Left colon (tissue), 2 donors: ENCODE measurements at regions not wholly inside any gene's neighbourhood (a gene's known extent, or its start where the extent isn't known, plus 50 kb on each side); places are given as distances from the start of the nearest gene placed in this dataset.

ENCODE experiments used
- ATAC-seq: fragments of 200-7000 bp; cut with Tn5 transposase; one replicate; pipeline ENCODE4 v1.9.1; 2020; ENCODE audit warnings: mild to moderate bottlenecking, moderate library complexity
- DNase-seq, 2 donors: peaks; one replicate each; pipeline ENCODE4 v3.0.0-alpha.2; 2020
- intact Hi-C, 2 donors: fragments of 100-400 bp; cut with DNase I in 1 of 2; cut with micrococcal nuclease in 1 of 2; formaldehyde crosslinking; loops; one replicate each; pipeline versions ENCODE4 v1.11.2 to v1.14.0; 2022; cut with DNase I, micrococcal nuclease
- donor health status: DM: no; HTN: no; CAD: no.
- donor health status: DM: yes; HTN: yes; CAD: no.

DNA sequence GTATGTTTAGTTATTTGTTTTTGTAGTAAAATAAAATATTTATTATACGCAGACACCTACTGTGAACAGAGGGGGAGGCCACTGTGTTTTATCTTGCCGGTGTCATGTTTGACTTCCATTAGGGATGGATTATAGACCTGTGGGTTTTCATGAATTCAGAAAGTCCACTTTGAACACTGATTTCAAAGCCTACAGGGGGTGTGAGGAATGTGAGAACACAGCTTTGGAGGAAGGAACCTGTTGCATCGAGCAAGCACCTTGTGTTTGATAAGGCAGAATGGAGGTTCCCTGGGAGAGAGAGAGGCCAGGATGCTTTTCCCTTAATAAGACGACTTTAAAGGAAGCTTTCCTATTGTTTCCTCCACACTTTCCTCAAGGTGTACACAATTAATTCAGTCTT is 665.0 kb upstream of the MGMT start:
- no peak for ATAC-seq
- intact Hi-C loops = no loop called here
- DNase-seq = no peak

DNA sequence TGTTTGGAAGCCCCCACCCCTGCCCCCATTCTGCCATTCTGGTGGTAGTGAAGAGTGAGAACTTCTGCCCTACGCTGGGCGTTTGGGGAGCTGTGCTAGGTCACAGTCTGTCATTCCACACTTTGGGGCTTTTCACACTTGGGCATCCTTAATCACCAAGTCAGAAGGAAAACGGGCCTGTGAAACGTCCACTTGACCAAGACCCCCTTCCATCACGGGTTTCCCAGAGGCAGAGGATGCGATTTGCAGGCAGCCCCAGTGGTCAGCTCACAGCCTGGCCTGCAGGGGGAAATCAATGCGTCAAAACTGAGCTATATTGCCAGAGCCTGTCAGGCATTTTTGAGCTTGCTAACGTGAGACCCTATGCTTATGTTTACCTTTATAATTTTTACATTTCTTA is 663.3 kb upstream of the MGMT start:
- no peak for ATAC-seq
- intact Hi-C loops = no loop called here
- DNase-seq = no peak

DNA sequence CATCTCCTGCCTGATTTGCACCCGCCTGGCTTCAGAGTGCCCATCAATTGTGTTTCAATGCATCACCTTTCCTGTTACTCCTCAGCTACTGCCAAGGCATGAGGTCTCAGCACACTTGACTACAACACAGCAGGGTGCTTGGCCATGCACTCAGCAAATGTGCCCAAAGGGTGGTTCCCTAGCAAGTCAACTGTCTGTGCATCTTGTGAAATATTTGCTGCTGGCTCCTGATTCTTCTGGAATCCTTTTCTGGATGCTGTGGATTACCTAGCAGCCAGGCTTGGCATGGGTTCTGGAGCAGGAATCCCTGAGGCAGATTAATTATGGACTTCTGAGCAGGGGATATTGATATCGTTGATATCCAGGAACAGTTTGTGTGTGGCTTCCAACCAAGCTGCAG is 662.6 kb upstream of the MGMT start:
- DNase-seq (no peak), ATAC-seq (no peak)
- intact Hi-C loops = no loop called here

DNA sequence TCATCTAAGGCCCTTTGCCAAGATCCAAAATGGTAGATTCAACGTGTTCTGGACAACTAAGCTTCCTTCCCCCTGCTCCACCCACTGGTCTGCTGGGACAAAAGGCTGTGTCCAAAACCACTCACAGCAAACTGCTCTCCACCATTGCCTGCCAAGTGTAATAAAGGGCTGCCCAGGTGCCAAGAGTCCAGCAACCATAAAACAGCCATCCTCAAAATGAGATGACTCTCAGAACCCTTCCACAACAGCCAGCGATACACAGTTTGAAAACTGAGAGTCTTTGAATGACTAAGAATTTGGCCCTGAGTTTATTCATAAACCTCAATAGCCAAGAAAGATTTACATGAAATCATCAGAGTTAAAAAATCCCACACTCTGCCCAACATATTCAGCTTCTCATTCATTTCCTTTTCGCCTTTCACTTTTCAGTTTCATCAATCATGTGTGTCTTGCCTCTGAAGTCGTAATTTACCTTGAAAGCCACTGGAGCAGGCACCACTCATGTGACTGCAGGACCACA is 658.1 kb upstream of the MGMT start:
- ATAC-seq = no peak
- DNase-seq = no peak
- intact Hi-C loops = no loop called here

DNA sequence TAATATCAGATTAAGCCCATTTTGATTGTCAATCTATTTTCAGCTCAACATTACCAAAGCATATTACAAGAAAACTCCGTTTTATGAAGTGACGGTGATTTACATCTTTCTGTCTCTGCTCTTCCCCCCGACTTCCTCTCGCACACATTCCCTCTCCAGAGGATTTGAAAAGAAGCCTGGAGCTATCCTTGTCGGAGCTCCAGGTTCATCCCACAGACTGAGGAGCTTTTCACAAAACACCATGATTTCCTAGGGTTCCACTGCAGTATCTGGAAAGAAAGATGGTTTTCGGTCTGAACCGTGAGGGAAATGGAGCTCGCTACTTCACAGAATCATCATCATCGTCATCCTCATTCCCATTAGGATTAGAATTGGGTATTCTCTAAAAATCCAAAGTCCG is 655.5 kb upstream of the MGMT start:
- ATAC-seq = no peak
- no peak for DNase-seq
- intact Hi-C loops = no loop called here

DNA sequence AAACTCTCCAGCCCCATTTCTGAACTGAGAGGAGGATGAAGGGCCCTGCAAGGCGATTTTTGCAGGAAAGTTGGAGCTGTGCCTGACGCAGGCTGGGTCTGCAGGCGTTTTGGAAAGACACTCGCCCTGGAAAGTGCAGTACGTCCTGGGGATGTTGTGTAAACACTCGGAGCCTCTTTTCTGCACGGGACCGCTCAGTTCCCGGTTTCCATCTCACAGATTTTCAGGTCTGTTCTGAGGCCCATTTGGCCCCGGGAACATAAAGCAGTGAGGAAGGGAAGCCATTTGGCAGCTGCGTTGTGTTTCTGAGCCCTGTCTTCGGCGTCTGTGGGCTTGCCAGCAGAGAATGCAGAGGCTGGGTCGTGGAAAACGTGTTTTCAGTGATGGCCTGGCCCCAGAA is 655.0 kb upstream of the MGMT start:
- DNase-seq = no peak
- ATAC-seq = no peak
- intact Hi-C loops = no loop called here

DNA sequence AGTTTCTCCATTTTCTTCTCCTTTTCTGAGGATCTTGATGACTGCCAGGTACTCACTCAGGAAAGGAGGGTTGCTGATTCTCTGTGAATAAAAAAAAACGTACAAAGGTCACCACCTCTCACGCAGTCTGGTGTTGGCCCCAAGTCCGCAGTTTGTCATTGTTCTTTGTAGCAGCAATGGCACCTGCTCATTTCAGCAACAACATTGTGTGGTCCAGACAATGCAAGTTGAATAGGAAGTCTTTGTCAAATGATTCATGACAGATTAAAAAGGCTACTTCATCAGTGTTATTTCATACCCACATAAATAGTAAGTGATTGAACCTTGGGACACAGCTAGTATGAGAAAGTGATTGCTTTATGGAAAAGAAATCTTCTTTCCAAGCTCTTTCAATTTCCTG is 653.5 kb upstream of the MGMT start:
- intact Hi-C loops = no loop called here
- DNase-seq = no peak
- ATAC-seq = no peak

DNA sequence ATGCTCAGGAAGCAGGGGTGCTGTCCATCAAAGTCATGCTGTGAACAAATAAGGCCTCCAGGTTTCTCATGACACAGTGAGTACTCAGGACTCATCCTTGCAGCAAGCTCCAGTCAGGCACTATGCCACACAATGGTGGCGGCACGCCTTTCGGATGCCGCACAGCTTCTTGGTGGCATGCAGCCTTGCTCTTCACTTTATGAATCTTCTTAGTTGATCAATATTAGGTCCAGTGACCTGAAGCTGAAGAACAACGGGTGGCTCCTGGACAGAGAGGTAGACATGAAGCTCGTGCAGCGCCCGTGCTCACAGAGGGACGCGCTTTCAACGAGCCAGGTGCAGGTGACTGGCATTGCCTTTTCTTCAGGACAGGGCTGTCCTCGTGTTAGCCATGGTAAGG is 653.0 kb upstream of the MGMT start:
- ATAC-seq (no peak), DNase-seq (no peak)
- intact Hi-C loops = no loop called here

DNA sequence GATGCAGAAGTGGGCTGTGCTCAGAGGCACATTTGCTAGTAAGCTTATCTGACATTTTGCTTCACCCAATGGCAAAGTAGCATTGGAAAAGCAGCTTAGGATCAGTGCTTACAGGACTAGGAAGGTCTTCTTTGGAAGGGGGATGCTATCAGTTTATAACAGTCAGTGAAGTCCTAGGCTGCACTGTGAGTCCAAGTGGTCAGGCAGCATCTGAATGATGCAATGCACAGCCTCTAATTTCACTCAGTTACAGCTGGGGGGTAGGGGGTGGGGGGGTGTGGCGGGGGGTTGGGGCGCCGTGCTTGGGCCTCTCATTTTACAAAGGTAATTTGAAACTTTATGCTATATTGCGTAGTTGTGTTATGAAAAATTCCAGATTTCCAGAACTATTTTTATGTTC is 652.3 kb upstream of the MGMT start:
- intact Hi-C loops = no loop called here
- DNase-seq = no peak
- no peak for ATAC-seq

DNA sequence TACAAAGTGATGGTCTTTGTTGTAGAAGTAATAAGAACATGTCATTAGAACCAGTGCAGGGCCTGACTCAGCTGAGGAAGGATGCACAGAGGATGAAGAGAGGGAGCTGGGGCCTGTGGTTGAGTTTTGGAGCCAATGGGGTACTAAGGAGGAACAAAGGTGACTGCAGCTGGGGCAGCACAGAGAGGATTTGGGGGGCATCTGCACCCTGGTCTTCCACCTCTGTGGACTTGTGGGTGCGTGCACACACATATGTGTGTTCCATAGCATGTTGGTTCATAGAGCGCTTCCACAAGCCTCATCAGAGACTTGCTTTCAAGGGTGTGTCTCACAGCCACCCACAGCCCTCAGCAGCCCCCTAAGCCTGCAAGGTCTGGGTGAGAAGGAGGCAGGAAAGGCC is 650.3 kb upstream of the MGMT start:
- no peak for ATAC-seq
- intact Hi-C loops = no loop called here
- DNase-seq = no peak

DNA sequence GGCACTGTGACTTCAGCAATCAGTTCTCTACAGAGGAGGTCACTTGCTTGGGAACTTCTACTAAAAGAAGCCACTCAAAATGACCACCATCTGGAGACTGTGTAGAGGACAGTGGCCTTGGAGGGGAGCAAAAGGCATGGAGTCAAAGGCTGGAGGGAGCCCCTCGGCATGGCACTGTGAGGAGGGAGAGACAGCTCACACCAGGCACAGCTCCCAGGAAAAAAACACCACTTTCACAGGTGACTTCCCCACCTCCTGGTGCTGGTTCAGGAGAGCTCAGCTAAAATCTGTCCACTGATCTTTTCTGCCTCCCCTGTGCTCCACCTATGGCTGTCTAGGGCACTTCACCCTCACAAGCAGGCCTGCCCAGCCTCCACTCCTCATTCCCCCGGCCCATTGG is 649.4 kb upstream of the MGMT start:
- ATAC-seq = no peak

DNA sequence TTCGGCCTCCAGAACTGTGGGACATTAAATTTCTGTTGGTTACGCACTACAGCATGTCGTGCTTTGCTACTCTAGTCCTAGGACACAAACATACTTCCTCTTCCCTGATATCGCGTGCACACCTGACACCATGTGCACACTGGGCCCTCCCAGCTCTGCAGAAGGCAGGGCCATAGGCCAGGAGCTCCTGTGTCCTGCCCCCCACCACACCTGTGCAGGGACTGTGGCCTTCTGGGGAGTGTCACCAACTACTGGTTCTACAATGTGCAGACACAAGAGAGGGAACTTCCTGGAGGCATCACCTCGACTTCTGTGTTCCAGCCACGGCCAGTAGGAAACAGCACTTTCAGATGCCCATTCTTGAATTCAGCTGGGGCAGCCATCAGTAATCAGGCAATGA is 646.4 kb upstream of the MGMT start:
- intact Hi-C loops = no loop called here
- ATAC-seq (no peak), DNase-seq (no peak)

More for the DNA sequence above, 649.4 kb upstream of the MGMT start:
- DNase-seq = no peak
- intact Hi-C loops = no loop called here

DNA sequence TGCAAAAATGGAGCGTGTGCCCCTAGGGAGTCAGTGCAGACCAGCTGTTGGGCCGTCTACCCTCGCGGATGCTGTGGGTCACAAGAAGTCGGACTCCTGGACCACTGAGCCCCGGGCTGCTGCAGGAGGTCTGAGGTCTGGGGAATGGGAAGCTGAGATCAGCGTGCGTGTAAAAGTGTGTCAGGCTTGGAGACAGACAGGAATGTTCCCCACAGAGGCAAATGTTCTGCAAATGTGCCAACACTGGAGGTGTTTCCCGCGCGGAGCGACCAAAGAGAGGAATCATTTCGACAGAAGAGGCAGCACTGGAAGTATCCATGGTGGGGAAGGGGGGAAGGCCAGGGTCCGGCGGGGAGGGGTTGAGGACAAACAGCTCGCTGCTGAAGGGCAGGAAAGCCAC is 643.8 kb upstream of the MGMT start:
- intact Hi-C loops = no loop called here
- no peak for DNase-seq
- ATAC-seq = no peak

DNA sequence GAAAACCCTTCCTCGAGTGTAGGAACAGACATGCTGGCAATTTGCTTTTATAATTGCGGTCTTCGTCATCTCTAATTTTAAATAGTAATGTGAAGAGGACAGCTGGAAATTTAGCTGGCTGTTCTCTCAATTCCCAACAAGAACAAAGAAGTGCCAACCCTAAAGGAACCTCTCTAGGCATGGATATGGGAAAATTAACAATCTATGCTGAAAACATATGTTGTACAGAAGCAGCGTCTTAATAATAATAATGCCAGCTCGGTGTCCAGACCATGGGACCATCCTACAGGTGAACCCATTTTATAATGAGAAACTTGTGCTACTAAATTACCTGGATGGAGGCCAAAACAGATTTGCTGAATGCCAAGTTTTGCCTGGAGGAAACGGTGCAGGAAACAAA is 641.4 kb upstream of the MGMT start:
- ATAC-seq (no peak), DNase-seq (no peak)

DNA sequence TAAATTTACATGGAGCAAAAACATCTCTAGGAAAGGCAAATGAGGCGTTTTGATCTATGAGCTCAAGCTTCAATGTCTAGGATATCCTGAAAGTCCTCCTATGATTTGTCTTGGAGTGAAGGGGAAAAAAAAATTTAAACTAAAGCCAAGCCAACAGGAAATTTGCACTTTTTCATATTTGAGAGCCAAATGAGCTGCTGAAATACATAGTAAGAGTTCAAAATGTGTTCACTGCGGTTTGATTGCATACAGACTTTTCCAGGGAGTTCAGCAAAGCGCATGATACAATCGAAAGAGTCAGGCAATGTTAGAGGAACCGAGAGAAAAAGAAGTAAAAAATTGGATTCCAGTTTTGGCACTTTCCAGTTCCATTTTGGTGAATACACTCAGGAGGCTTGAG is 633.4 kb upstream of the MGMT start:
- intact Hi-C loops = no loop called here
- no peak for DNase-seq
- ATAC-seq = no peak

More for the DNA sequence above, 641.4 kb upstream of the MGMT start:
- intact Hi-C loops = no loop called here

DNA sequence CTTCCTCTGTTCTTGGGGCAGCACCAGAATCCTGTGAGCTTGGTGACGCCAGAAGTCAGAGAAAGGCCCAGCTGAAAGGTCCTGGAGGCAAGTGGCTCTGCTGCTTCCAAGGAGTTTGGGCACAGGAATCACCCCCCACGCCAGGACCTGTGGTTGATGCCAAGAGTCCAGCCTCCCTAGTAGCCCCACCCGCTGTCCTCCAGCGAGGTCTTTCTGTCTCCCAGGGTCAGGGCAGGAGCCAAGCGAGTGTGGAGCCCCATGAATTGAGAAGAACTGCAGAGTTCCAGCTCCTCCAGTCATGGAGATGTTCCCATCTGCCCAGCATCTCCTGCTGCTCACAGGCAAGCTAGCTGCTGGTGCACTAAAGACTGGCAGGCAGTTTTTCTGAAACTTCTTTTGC is 631.7 kb upstream of the MGMT start:
- no peak for DNase-seq
- intact Hi-C loops = no loop called here
- no peak for ATAC-seq

DNA sequence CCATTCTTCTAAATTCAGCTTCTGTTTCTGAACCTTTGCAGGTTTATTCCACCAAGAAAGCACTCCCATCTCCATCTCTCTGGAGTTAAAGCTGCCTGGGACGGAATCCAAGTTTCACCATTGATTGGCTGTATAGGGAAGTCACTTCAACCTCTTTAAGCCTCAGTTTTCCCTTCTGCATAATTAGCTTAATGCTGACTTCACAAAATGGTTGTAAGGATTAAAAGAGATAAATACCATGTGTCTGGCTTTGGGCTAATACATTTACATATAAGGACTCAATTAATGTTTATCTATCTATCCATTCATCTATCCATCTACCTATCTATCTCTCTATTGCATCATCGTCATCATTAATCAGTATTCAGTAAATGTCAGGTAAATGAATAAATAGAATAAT is 629.6 kb upstream of the MGMT start:
- no peak for ATAC-seq
- DNase-seq = no peak
- intact Hi-C loops = no loop called here

DNA sequence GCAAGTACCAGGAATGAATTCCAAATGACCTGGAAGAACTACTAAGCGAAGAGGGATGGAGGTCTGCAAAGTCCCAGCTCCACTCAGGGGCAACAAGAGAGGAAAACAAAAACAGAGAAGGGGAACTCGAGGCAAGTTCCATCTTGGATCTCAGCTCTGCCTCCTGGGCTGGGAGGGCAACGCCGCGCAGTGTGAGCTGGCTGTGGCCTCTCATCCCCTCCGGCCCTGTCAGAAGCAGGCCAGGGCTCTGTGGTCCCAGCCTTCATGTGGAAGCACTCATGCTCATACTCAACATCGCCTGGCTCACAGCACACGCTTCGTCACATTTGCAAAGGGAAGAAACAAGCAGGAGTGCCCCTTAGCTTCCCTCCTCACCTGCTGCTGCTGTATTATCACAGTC is 627.9 kb upstream of the MGMT start:
- intact Hi-C loops = no loop called here
- DNase-seq (no peak), ATAC-seq (no peak)

DNA sequence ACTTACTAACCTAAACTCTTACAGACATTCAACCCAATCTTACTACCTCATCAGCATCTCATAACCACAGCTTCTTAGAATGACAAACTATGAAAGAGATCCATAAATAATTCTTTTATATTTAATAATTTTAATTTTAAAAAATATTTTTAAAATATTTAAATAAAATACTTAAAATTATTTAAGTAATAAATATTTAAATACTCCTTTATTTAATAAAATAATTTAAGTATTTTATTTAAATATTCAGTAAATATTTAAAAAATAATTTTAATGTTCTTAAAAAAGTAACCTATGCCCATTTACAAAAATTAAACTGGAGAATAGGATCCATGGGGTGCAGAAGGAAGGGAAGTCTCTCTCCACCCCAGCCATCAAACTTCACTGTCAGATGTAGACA is 627.3 kb upstream of the MGMT start:
- no peak for DNase-seq
- intact Hi-C loops = no loop called here
- ATAC-seq = no peak

DNA sequence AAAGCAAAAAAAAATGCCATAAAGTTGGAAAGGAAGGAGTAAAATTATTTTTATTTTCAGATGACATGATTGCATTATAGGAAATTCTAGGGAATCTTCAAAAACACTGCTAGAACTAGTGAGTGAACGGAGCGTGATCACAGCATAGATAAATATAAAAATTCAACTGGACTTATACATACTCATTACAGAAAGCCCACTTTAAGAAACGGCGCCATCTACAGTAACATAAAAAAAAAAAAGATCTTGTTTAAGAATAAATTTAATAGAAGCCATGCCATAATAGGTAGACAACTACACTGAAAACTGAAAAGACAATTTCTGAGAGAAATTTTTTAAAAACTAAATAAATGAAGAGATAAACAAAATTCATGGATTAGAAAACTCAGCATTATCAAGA is 623.1 kb upstream of the MGMT start:
- intact Hi-C loops = no loop called here
- ATAC-seq = peak; percentile 31
- DNase-seq = no peak

DNA sequence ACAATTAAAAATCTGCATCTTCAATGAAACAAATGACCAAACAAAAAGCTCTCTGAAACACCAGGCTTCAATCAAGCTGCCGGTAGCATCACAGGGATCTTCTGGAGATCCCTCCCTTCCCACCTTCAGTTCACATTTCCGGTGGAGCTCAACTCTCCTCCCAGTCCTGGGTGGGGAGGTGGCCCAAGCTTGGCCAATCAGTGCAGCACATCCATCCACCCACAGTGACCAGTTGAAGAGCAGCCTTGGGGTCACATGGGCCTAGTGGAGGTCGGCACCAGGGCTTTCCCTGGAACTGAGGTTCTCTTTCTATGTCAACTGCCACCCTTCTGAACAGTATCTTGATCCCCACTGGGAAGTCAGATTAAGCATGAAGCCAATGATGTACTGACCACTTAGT is 620.1 kb upstream of the MGMT start:
- ATAC-seq = no peak
- intact Hi-C loops = no loop called here
- DNase-seq = no peak

DNA sequence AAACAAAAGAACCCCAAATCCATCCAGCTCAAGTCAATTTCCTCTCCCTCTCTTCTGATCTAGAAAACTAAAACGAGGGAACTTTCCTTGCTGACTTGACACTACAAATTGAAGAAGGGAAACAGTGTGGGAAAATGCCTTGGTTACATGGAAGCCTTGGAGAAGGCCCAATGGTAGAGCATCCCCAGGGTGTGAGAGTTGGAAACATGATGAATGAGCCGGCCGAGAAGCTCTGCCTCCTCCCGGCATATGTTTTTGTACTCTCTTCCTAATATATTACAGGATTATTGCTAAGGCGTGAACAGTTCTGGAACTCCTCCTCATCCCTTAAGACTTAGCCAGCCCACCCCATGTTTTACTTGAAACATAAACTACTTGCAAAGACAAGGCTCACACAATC is 618.2 kb upstream of the MGMT start:
- DNase-seq = no peak
- ATAC-seq = no peak
- intact Hi-C loops = no loop called here
